ENCODE measurements at regions not wholly inside any gene's neighbourhood (a gene's known extent, or its start where the extent isn't known, plus 50 kb on each side); places are given as distances from the start of the nearest gene placed in this dataset.

DNA sequence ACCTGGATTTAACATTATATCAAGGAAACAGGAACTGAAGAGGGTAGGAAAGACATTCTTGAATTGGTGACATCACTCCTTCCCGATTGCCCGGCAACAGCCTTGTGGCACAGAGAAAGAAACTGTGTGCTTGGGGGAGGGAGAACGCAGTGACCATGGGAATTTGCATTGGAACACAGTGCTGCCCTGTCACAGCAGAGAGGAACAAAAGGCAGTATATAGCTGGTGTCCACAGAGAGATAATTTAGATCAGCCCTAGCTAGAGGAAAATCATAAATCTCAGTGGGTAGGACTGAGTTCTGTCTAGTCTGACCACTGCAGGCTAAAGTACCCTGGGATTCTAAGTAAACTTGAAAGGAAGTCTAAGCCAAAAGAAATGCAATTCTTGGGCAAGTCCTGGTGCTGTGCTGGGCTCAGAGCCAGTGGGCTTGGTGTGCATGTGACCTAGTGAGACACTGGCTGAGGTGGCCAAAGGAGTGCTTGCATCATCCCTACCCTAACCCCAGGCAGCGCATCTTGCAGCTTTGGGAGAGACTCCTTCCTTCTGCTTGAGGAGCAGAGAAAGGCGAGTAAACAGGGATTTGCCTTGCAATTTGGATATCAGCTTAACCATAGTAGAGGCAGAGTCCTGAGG lies 697.6 kb downstream of the HACE1 start:
- TF ChIP-seq, protein P1, sequence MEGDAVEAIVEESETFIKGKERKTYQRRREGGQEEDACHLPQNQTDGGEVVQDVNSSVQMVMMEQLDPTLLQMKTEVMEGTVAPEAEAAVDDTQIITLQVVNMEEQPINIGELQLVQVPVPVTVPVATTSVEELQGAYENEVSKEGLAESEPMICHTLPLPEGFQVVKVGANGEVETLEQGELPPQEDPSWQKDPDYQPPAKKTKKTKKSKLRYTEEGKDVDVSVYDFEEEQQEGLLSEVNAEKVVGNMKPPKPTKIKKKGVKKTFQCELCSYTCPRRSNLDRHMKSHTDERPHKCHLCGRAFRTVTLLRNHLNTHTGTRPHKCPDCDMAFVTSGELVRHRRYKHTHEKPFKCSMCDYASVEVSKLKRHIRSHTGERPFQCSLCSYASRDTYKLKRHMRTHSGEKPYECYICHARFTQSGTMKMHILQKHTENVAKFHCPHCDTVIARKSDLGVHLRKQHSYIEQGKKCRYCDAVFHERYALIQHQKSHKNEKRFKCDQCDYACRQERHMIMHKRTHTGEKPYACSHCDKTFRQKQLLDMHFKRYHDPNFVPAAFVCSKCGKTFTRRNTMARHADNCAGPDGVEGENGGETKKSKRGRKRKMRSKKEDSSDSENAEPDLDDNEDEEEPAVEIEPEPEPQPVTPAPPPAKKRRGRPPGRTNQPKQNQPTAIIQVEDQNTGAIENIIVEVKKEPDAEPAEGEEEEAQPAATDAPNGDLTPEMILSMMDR (IDR thresholded peaks at IDR 0.05; ENCODE audit: insufficient read depth, low read length, poor library complexity, severe bottlenecking): no peak
- TF ChIP-seq EZH2phosphoT487 (conservative IDR thresholded peaks at IDR 0.05; ENCODE audit: low read length): no peak
